ENCODE measurements at regions not wholly inside any gene's neighbourhood (a gene's known extent, or its start where the extent isn't known, plus 50 kb on each side); places are given as distances from the start of the nearest gene placed in this dataset.

DNA sequence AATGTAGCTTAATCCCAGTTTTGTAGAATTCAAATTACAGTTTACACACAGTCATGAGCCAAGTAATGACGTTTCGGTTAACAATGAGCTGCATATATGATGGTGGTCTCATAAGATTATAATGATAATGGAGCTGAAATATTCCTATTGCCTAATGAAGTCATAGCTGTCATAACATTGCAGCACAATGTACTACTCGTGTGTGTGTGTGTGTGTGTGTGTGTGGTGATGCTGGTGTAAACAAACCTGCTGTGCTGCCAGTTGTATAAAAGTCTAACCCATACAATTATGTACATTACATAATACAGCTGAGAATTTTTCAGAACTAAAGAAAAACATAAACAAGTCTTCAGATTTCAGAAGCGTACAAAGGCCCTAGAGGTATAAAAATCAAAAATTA, 66.7 kb upstream of the ARID1B start:
- Histone ChIP-seq H3K9me3 (replicated peaks in 1 of 3) (no peaks in the 10 kb centered on the region), H3K4me1 (replicated peaks in 1 of 2) (no peaks in the 10 kb centered on the region), H3K27me3 (peaks cover 4% of the 10 kb centered on the region), H3K27ac (no peak overlapping the region), H3K36me3 (replicated peaks in 1 of 2) (no peaks in the 10 kb centered on the region), H3K4me3 (no peak overlapping the region)
- 78 to 82% (median 80%) methylated on average over 4 of the region's 4 CpGs for WGBS, 4 donors
- DNase-seq = no peak
- intact Hi-C loops (cut with DNase I) = no loop called here
- TF ChIP-seq POLR2A (IDR thresholded peaks at IDR 0.05) = no peak
- TF ChIP-seq CTCF (IDR thresholded peaks at IDR 0.05) = no peak

- WGBS, 4 donors = 73 to 92% (median 87%) methylated on average over 3 of the region's 3 CpGs
- TF ChIP-seq CTCF (IDR thresholded peaks at IDR 0.05) (no peak), POLR2A (IDR thresholded peaks at IDR 0.05) (no peak)
- no peak for DNase-seq
- Histone ChIP-seq H3K4me3 (no peak overlapping the region), H3K27me3 (peaks cover 4% of the 10 kb centered on the region), H3K36me3 (replicated peaks in 1 of 2) (no peaks in the 10 kb centered on the region), H3K4me1 (replicated peaks in 1 of 2) (no peaks in the 10 kb centered on the region), H3K27ac (no peak overlapping the region), H3K9me3 (replicated peaks in 1 of 3) (no peaks in the 10 kb centered on the region)
- intact Hi-C loops (cut with DNase I) = no loop called here
These were observed 69.4 kb upstream of the ARID1B start for GRCh38 chr6:156707818-156708217.

GRCh38 chr6:156703719-156704118, 73.5 kb upstream of the ARID1B start:
- no peak for DNase-seq
- Histone ChIP-seq H3K27me3 (peaks cover 4% of the 10 kb centered on the region), H3K36me3 (replicated peaks in 1 of 2) (no peaks in the 10 kb centered on the region), H3K4me3 (no peak overlapping the region), H3K9me3 (replicated peaks in 1 of 3) (no peaks in the 10 kb centered on the region), H3K4me1 (replicated peaks in 1 of 2) (no peaks in the 10 kb centered on the region), H3K27ac (no peak overlapping the region)
- TF ChIP-seq CTCF (IDR thresholded peaks at IDR 0.05) (no peak), POLR2A (IDR thresholded peaks at IDR 0.05) (no peak)
- intact Hi-C loops (cut with DNase I) = no loop called here
- 62 to 67% (median 66%) methylated on average over 6 of the region's 6 CpGs for WGBS, 4 donors

GRCh38 chr6:156701966-156702365, 75.2 kb upstream of the ARID1B start:
- Histone ChIP-seq H3K9me3 (replicated peaks in 1 of 3) (no peaks in the 10 kb centered on the region), H3K4me1 (replicated peaks in 1 of 2) (no peaks in the 10 kb centered on the region), H3K36me3 (replicated peaks in 1 of 2) (no peaks in the 10 kb centered on the region), H3K27ac (no peak overlapping the region), H3K4me3 (no peak overlapping the region), H3K27me3 (peaks cover 3% of the 10 kb centered on the region)
- no peak for DNase-seq
- intact Hi-C loops (cut with DNase I) = no loop called here
- WGBS, 4 donors = 62 to 78% (median 71%) methylated on average over 4 of the region's 4 CpGs
- TF ChIP-seq POLR2A (IDR thresholded peaks at IDR 0.05) (no peak), CTCF (IDR thresholded peaks at IDR 0.05) (no peak)
